Astrocyte of the spinal cord (primary cell): ENCODE measurements at regions not wholly inside any gene's neighbourhood (a gene's known extent, or its start where the extent isn't known, plus 50 kb on each side); places are given as distances from the start of the nearest gene placed in this dataset.
A peak's percentile ranks its signal among the peaks of the same experiment; 100 is the strongest.

Source experiments
- DNase-seq: peaks from one replicate; pipeline ENCODE4 v3.0.0; 2011; ENCODE audit warnings: low read depth, low spot score
- H3K4me3 ChIP-seq: 2 replicates; pipeline ENCODE4 v1.5.1; 2011; ENCODE audit warnings: low read depth, mild to moderate bottlenecking, low read length, moderate library complexity
- CTCF ChIP-seq: IDR thresholded peaks from 2 replicates; pipeline ENCODE4 v1.5.1; 2012; ENCODE audit warnings: low read depth, mild to moderate bottlenecking, low read length, inconsistent platforms
- in situ Hi-C: cut with HindIII; loops from 2 replicates; pipeline ENCODE4 v1.10.0; 2017; ENCODE audit warnings: low sequenced_read_pairs

GRCh38 chr12:123096182-123096581, 54.7 kb downstream of the PITPNM2 start:
- DNase-seq = peak; percentile 25
- in situ Hi-C loops = no loop called here
- TF ChIP-seq CTCF = no peak
- no peak overlapping the region for H3K4me3 ChIP-seq

GRCh38 chr12:123095078-123095881, 55.6 kb downstream of the PITPNM2 start:
- TF ChIP-seq CTCF = no peak
- in situ Hi-C loops = no loop called here
- no peak for DNase-seq
- H3K4me3 ChIP-seq = no peak overlapping the region

- in situ Hi-C loops = no loop called here
- no peak overlapping the region for H3K4me3 ChIP-seq
- DNase-seq = peak; percentile 37
- TF ChIP-seq CTCF = no peak
Measured at GRCh38 chr12:123094349-123095077, 56.4 kb downstream of the PITPNM2 start.

GRCh38 chr12:123092866-123093265, 58.0 kb downstream of the PITPNM2 start:
- no peak overlapping the region for H3K4me3 ChIP-seq
- no peak for TF ChIP-seq CTCF
- no peak for DNase-seq
- in situ Hi-C loops = no loop called here

GRCh38 chr12:123091230-123092150, 59.4 kb downstream of the PITPNM2 start:
- in situ Hi-C loops = no loop called here

More at GRCh38 chr12:123091230-123092150, 59.4 kb downstream of the PITPNM2 start:
- no peak for DNase-seq
- TF ChIP-seq CTCF = no peak
- no peak overlapping the region for H3K4me3 ChIP-seq
